ENCODE measurements at regions not wholly inside any gene's neighbourhood (a gene's known extent, or its start where the extent isn't known, plus 50 kb on each side); places are given as distances from the start of the nearest gene placed in this dataset.

DNA sequence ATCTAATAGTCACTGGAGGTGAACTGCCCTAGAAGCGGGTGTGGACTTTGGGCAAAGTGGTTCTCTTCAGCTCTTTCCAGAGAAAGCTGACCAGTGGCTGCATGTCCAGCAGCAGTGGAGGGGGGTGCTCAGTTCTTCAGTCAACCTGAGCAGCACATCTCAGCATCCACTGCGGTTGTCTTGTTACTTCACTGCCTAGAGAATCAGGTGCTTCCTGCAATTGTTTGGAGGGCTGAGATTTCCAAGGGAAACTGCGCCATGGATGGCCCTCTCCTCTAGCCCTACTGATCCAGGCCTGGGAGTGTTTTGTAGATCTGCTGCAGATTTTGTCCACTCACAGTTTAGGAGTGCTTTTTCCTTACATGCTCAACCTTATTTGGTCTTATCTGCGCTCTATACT lies 65.6 kb upstream of the CFAP161 start:
- TF ChIP-seq, protein P1, sequence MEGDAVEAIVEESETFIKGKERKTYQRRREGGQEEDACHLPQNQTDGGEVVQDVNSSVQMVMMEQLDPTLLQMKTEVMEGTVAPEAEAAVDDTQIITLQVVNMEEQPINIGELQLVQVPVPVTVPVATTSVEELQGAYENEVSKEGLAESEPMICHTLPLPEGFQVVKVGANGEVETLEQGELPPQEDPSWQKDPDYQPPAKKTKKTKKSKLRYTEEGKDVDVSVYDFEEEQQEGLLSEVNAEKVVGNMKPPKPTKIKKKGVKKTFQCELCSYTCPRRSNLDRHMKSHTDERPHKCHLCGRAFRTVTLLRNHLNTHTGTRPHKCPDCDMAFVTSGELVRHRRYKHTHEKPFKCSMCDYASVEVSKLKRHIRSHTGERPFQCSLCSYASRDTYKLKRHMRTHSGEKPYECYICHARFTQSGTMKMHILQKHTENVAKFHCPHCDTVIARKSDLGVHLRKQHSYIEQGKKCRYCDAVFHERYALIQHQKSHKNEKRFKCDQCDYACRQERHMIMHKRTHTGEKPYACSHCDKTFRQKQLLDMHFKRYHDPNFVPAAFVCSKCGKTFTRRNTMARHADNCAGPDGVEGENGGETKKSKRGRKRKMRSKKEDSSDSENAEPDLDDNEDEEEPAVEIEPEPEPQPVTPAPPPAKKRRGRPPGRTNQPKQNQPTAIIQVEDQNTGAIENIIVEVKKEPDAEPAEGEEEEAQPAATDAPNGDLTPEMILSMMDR (conservative IDR thresholded peaks at IDR 0.05; ENCODE audit: low read depth, low read length): no peak
- no peak for TF ChIP-seq EZH2 (IDR thresholded peaks at IDR 0.05; ENCODE audit: borderline replicate concordance, low read depth, low read length, poor library complexity, severe bottlenecking)
- no peak overlapping the region for H3K4me3 ChIP-seq (ENCODE audit: low read depth, low read length, poor library complexity, severe bottlenecking)
- H3K9me3 ChIP-seq (ENCODE audit: low read depth, low read length, poor library complexity, severe bottlenecking): no peaks in the 10 kb centered on the region
- BruUV-seq (replicated peaks): no TSS peak
- H3K27ac ChIP-seq (ENCODE audit: low read depth, low read length, poor library complexity, severe bottlenecking): no peak overlapping the region
- H3K36me3 ChIP-seq (ENCODE audit: insufficient read depth, low read length, poor library complexity, severe bottlenecking): no peaks in the 10 kb centered on the region
- H3K4me1 ChIP-seq (ENCODE audit: insufficient read depth, low read length, poor library complexity, severe bottlenecking): no peaks in the 10 kb centered on the region
- DNase-seq (ENCODE audit: low spot score): no peak
- ChIA-PET CTCF (no interaction called here), POLR2A (ENCODE audit: low non-redundant PET) (no interaction called here)
- intact Hi-C loops (cut with micrococcal nuclease; ENCODE audit: unreplicated experiment): loop anchor here (2.0 to 10.0 kb wide), 2 partner anchors 20 to 64 kb away; partner anchors contain the start of gene TLNRD1
- H3K27me3 ChIP-seq (replicated peaks; ENCODE audit: insufficient read depth, low read depth, low read length, poor library complexity): no peaks in the 10 kb centered on the region

DNA sequence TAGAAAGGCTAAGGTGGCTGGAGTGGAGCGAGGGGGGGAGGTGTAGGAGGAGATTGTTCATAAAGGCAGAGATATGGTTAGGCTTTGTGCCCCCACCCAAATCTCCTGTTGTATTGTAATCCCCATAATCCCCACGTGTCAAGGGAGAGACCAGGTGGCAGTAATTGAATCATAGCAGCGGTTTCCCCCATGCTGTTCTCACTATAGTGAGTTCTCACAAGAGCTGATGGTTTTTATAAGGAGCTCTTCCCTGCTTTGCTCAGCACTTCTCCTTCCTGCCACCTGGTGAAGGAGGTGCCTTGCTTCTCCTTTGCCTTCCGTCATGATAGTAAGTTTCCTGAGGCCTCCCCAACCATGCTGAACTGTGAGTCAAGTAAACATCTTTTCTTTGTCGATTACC lies 64.7 kb upstream of the CFAP161 start:
- H3K36me3 ChIP-seq (ENCODE audit: insufficient read depth, low read length, poor library complexity, severe bottlenecking): no peaks in the 10 kb centered on the region
- H3K27ac ChIP-seq (ENCODE audit: low read depth, low read length, poor library complexity, severe bottlenecking): no peak overlapping the region
- BruUV-seq (replicated peaks): no TSS peak
- intact Hi-C loops (cut with micrococcal nuclease; ENCODE audit: unreplicated experiment): loop anchor here (2.0 to 10.0 kb wide), 2 partner anchors 19 to 65 kb away; partner anchors contain the start of gene TLNRD1
- H3K4me3 ChIP-seq (ENCODE audit: low read depth, low read length, poor library complexity, severe bottlenecking): no peak overlapping the region
- DNase-seq (ENCODE audit: low spot score): no peak
- ChIA-PET CTCF (no interaction called here), POLR2A (ENCODE audit: low non-redundant PET) (no interaction called here)
- no peaks in the 10 kb centered on the region for H3K27me3 ChIP-seq (replicated peaks; ENCODE audit: insufficient read depth, low read depth, low read length, poor library complexity)
- no peaks in the 10 kb centered on the region for H3K9me3 ChIP-seq (ENCODE audit: low read depth, low read length, poor library complexity, severe bottlenecking)
- TF ChIP-seq, protein P1 (conservative IDR thresholded peaks at IDR 0.05; ENCODE audit: low read depth, low read length): no peak
- TF ChIP-seq EZH2 (IDR thresholded peaks at IDR 0.05; ENCODE audit: borderline replicate concordance, low read depth, low read length, poor library complexity, severe bottlenecking): no peak
- no peaks in the 10 kb centered on the region for H3K4me1 ChIP-seq (ENCODE audit: insufficient read depth, low read length, poor library complexity, severe bottlenecking)

DNA sequence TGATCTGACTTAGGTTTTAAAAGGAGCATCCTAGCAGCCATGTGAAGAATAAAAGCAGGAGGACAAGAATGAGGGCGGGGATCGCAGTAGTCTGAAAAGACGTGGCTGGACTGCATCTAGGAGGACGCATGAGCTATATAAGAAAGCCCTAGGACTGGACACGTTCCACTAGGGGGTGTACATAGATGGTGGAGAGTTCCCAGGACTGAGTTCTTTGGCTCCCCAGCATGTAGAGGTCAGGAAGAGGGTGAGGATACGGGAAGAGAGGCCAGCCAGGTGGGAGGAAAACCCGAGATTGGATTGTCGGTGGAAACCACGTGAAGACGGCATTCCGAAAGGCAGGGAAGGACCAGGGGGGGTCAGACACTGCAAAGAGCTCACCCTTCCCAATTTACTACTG lies 64.2 kb upstream of the CFAP161 start:
- TF ChIP-seq, protein P1 (conservative IDR thresholded peaks at IDR 0.05; ENCODE audit: low read depth, low read length): no peak
- no peak for TF ChIP-seq EZH2 (IDR thresholded peaks at IDR 0.05; ENCODE audit: borderline replicate concordance, low read depth, low read length, poor library complexity, severe bottlenecking)
- no peaks in the 10 kb centered on the region for H3K4me1 ChIP-seq (ENCODE audit: insufficient read depth, low read length, poor library complexity, severe bottlenecking)
- no peaks in the 10 kb centered on the region for H3K27me3 ChIP-seq (replicated peaks; ENCODE audit: insufficient read depth, low read depth, low read length, poor library complexity)
- ChIA-PET CTCF (no interaction called here), POLR2A (ENCODE audit: low non-redundant PET) (no interaction called here)
- H3K4me3 ChIP-seq (ENCODE audit: low read depth, low read length, poor library complexity, severe bottlenecking): no peak overlapping the region
- no peaks in the 10 kb centered on the region for H3K36me3 ChIP-seq (ENCODE audit: insufficient read depth, low read length, poor library complexity, severe bottlenecking)
- intact Hi-C loops (cut with micrococcal nuclease; ENCODE audit: unreplicated experiment): loop anchor here (2.0 to 10.0 kb wide), 2 partner anchors 19 to 65 kb away; partner anchors contain the start of gene TLNRD1
- H3K9me3 ChIP-seq (ENCODE audit: low read depth, low read length, poor library complexity, severe bottlenecking): no peaks in the 10 kb centered on the region
- BruUV-seq (replicated peaks): no TSS peak
- H3K27ac ChIP-seq (ENCODE audit: low read depth, low read length, poor library complexity, severe bottlenecking): no peak overlapping the region
- DNase-seq (ENCODE audit: low spot score): no peak
